ENCODE measurements at regions not wholly inside any gene's neighbourhood (a gene's known extent, or its start where the extent isn't known, plus 50 kb on each side); places are given as distances from the start of the nearest gene placed in this dataset.

DNA sequence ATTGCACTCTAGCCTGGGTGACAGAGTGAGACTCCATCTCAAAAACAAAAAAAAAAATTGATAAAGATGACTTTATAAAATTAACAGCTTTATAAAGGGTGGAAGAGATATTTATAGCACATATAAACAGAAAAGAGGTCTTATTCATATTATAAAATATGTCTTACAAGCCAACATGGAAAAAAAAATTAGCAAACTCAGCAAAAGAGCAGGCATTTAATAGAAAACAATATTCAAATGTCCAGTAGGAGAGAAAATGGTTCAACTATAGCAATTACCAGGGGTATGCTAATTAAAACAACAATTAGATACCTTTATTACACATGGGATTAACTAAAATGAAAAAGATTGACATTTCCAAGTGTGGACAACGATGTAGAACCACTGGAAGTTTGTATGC, 929.1 kb downstream of the REEP3 start:
- H3K4me3 ChIP-seq (ENCODE audit: low read depth, low read length): no peak overlapping the region
- DNase-seq (ENCODE audit: low read depth): no peak
- TF ChIP-seq, protein P1, sequence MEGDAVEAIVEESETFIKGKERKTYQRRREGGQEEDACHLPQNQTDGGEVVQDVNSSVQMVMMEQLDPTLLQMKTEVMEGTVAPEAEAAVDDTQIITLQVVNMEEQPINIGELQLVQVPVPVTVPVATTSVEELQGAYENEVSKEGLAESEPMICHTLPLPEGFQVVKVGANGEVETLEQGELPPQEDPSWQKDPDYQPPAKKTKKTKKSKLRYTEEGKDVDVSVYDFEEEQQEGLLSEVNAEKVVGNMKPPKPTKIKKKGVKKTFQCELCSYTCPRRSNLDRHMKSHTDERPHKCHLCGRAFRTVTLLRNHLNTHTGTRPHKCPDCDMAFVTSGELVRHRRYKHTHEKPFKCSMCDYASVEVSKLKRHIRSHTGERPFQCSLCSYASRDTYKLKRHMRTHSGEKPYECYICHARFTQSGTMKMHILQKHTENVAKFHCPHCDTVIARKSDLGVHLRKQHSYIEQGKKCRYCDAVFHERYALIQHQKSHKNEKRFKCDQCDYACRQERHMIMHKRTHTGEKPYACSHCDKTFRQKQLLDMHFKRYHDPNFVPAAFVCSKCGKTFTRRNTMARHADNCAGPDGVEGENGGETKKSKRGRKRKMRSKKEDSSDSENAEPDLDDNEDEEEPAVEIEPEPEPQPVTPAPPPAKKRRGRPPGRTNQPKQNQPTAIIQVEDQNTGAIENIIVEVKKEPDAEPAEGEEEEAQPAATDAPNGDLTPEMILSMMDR (IDR thresholded peaks at IDR 0.05; ENCODE audit: insufficient read depth, low read depth, low read length): no peak

DNA sequence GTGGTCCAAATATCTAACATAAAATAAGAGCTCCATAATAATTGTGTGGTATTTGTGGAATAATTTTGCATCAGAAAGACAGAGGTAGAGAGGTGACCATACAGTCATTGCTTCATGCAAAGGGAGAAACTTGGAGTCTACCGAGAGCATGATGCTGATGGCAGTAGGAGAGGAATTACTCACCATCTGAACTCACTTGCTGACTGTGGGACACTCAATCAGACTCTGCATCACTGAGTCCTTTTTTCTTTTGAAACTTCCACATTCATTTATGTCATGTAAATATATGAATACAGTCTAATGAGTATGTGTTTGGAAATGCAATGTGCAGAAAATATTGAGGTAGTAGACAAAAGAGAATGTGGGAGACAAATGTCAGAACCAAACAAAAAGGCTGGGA, 933.8 kb downstream of the REEP3 start:
- no peak for DNase-seq (ENCODE audit: low read depth)
- TF ChIP-seq, protein P1 (IDR thresholded peaks at IDR 0.05; ENCODE audit: insufficient read depth, low read depth, low read length): no peak
- no peak overlapping the region for H3K4me3 ChIP-seq (ENCODE audit: low read depth, low read length)

DNA sequence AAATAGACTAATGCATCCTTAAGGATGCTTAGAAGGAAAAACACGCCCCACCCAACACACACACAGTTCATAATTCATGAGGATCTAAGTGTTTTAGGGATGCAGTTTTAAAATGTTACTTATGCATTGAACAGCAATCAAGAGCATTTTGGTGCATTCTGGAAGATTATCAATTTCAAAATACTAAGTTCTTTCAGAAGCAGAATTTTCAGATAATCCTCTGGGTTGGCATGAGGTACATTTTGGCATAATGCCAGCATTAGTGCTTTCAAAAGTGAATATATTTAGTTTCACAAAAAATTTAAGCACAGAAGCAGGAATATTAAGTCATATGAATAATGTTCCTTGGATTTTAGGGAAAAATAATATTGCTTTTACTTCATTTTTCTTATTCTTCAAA, 937.1 kb downstream of the REEP3 start:
- H3K4me3 ChIP-seq (ENCODE audit: low read depth, low read length): no peak overlapping the region
- TF ChIP-seq, protein P1 (IDR thresholded peaks at IDR 0.05; ENCODE audit: insufficient read depth, low read depth, low read length): no peak
- DNase-seq (ENCODE audit: low read depth): no peak

DNA sequence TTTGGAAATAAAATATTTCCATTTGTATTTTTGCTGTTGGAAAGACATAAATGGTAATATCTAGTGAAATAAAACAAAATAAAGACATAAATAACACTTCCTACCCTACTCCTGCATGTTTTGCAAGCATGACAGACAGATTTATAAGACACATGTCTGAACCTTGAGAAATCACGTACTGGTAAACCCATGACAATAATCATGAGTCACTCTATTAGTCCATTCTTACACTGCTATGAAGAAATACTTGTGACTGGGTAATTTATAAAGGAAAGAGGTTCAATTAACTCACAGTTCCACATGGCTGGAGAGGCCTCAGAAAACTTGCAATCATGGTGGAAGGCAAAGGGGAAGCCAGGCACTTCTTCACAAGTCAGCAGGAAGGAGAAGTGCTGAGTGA, 942.2 kb downstream of the REEP3 start:
- H3K4me3 ChIP-seq (ENCODE audit: low read depth, low read length): no peak overlapping the region
- no peak for DNase-seq (ENCODE audit: low read depth)
- TF ChIP-seq, protein P1 (IDR thresholded peaks at IDR 0.05; ENCODE audit: insufficient read depth, low read depth, low read length): no peak

DNA sequence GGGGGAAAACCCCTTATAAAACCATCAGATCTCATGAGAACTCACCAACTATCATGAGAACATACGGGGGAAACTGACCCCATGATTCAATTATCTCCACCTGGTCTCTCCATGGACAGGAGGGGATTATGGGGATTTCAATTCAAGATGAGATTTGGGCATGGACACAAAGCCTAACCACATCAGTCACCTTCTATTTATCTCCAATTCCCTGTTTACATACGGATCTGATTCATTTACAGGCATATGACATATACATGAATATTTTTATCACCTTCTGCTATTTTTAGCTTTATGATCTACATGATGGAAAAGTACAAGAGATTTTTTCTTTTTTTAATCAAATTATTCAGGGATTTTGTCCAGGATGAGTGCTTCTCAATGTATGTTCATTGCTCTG, 944.5 kb downstream of the REEP3 start:
- no peak overlapping the region for H3K4me3 ChIP-seq (ENCODE audit: low read depth, low read length)
- no peak for DNase-seq (ENCODE audit: low read depth)
- TF ChIP-seq, protein P1 (IDR thresholded peaks at IDR 0.05; ENCODE audit: insufficient read depth, low read depth, low read length): no peak

DNA sequence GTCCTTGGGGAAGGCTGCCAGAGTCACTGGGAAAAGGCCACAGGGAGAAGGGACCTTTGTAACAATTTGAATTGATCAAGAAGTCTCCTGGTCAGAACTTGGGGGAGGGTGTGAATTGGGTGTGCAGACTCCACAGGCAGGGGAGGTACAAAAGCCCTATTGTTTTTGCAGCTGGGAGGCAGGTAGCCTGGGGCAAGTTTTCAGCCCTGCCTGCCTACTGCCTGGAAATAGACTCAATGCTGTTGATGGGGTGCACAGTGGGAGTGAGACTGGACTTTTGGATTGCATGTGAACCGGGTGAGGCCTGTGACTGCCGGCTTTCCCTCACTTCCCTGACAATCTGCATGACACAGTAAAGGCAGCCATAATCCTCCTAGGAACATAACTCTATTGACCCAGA, 947.0 kb downstream of the REEP3 start:
- TF ChIP-seq, protein P1 (IDR thresholded peaks at IDR 0.05; ENCODE audit: insufficient read depth, low read depth, low read length): no peak
- no peak overlapping the region for H3K4me3 ChIP-seq (ENCODE audit: low read depth, low read length)
- no peak for DNase-seq (ENCODE audit: low read depth)

DNA sequence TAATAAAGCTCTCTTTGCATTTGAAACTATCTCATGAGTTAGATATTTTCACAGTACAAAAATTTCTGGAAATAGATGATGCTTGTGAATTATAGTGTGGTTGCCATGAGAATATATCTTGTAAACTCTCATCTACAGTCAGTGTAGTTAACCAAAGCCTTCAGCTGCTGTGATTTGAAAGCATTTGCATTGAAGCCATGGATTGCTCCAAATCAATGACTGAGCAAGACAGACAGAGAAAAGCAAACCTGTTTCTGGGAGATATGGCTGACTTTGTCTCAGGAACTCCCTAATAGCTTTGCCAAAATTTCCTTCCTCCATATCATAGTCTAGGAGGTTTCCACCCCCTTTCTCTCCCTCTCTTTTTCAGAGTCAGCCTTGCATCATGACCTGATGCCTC, 955.3 kb downstream of the REEP3 start:
- no peak overlapping the region for H3K4me3 ChIP-seq (ENCODE audit: low read depth, low read length)
- TF ChIP-seq, protein P1 (IDR thresholded peaks at IDR 0.05; ENCODE audit: insufficient read depth, low read depth, low read length): no peak
- no peak for DNase-seq (ENCODE audit: low read depth)
